ENCODE measurements at regions not wholly inside any gene's neighbourhood (a gene's known extent, or its start where the extent isn't known, plus 50 kb on each side); places are given as distances from the start of the nearest gene placed in this dataset.

DNA sequence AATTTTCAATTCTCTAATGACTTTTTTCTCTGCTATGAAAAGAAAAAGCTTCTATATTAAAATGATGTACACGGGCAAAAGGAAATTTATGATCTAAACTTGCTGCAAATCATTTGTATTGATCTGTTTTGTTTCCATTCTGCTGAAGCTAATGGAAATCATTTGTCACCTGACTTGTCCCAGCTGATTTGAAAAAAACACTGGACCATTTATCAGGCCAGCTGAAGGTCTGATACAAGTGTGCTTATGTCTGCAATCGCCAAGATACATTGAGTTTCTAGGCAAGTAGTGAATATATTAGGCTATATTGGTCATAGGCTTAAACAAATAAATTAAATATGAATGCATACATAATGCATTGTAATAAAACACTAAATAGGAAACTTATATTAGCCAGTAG lies 1309.7 kb downstream of the REEP3 start:
- TF ChIP-seq SUZ12 (IDR thresholded peaks at IDR 0.05; ENCODE audit: extremely low read depth, insufficient read depth, insufficient read length), result no peak
- TF ChIP-seq ZNF274 (IDR thresholded peaks at IDR 0.05; ENCODE audit: low read depth, low read length), result no peak

Data from NT2/D1 (cell line).